GM12873 (cell line): ENCODE measurements at regions not wholly inside any gene's neighbourhood (a gene's known extent, or its start where the extent isn't known, plus 50 kb on each side); places are given as distances from the start of the nearest gene placed in this dataset.

Experiments used
- TF ChIP-seq, protein P1 (sequence below): IDR thresholded peaks from 2 replicates; pipeline ENCODE4 v1.5.1; 2012; ENCODE audit warnings: low read depth, mild to moderate bottlenecking, moderate library complexity, low read length, control low read depth; ENCODE audit not compliant: insufficient read depth; ENCODE audit errors: missing control alignments

DNA sequence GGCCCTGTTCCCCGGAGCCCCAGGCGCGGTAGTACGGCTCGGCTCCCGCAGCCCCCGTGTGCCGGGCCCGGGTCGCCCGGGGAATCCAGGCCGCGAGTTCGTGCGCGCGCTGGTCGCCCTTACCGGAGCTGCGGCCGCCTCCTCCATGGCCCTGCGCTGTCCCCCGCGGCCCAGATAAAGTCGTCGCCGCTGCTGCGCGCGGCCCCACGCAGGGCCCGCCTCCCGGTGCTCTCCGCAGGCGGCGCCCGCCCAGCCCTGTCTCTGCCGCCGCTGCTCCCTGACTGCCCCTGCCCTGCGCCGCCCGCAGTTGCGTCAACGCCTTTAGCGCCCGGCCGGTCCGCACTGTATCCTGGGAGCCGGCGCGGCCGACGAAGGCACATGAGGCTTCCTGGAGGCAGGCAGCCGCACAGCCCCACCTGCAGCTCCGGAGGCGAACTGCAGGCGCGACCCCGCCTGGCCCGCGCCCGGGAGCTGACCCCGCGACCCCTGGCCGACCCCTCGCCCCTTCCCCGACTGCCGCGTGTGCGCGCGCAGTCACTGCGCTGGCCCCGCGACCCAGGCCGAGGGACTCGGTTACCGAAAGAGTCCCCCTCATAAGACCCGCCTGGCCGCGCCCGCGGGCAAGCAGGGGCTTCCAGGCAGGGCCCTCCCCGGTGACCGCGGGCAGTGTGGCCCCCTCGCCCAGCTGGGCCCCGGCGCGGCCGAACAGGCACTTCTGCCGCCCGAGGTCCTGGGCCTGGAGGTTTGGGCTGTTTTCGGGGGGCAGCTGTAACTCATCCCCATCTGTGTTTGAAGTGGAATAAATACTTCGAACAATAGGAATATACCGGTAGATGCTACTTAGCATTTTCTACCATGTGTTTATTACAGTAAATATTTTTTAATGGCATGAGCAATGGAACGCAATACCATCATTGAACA lies 127.1 kb upstream of the ZNF746 start:
- TF ChIP-seq, protein P1, sequence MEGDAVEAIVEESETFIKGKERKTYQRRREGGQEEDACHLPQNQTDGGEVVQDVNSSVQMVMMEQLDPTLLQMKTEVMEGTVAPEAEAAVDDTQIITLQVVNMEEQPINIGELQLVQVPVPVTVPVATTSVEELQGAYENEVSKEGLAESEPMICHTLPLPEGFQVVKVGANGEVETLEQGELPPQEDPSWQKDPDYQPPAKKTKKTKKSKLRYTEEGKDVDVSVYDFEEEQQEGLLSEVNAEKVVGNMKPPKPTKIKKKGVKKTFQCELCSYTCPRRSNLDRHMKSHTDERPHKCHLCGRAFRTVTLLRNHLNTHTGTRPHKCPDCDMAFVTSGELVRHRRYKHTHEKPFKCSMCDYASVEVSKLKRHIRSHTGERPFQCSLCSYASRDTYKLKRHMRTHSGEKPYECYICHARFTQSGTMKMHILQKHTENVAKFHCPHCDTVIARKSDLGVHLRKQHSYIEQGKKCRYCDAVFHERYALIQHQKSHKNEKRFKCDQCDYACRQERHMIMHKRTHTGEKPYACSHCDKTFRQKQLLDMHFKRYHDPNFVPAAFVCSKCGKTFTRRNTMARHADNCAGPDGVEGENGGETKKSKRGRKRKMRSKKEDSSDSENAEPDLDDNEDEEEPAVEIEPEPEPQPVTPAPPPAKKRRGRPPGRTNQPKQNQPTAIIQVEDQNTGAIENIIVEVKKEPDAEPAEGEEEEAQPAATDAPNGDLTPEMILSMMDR: peak; percentile 82

- TF ChIP-seq, protein P1: peak; percentile 10
These were observed 126.4 kb upstream of the ZNF746 start for GRCh38 chr7:149624006-149624405.

DNA sequence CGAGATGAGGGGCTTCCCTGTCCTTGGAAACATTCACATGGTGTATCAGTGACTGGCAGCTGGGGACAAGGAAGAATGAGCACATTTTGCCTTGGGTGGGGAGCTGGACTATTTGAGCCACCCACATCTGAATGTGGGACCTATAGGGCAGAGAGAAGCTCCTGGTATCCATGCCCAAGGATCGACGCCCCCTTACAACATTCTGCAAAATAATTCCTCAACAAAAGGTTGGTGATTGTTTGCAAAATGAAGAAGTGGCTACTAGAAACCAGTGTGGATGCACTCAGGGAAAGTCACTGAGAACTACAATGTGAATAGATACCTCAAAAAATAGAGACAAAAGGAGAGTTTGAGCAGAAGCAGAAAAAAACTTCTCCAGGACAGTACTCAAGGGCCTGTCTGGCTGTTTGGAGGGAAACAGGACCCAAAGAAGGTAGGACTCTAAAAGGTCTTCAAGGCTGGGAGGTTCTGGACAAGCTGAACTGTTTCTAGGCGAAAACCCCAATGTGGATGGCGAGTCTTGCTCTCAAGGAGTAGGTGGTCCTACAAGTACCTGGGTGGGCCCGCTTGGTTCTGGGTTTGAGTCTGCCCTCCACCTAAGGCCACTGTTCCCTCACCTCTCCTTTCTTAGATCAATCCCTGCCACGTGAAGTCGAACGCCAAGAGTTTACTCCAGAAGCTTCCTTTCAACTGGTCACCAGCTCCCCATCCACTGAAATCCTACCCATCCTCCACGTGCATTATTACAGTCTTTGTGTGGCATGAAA lies 125.0 kb upstream of the ZNF746 start:
- TF ChIP-seq, protein P1: no peak

DNA sequence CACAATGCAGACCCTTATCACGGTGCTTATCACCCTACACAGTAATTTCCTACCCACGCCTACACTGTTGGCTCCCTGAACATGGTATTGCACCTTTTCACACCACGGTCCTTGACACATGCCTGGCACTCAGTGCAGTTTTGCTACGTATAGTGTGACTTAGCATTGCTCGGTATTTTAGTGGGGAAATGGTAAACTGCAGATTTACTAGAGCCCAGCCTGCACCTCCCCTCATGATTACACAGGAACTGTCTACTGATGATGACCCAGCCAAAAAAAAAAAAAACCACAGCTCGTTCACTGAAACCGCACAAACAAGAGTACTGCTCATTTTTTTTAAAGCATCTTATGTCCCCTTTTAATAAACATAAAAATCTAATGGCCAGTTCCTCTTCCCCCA lies 124.2 kb upstream of the ZNF746 start:
- TF ChIP-seq, protein P1: no peak

GRCh38 chr7:149620961-149621360 lies 123.4 kb upstream of the ZNF746 start:
- TF ChIP-seq, protein P1: no peak

DNA sequence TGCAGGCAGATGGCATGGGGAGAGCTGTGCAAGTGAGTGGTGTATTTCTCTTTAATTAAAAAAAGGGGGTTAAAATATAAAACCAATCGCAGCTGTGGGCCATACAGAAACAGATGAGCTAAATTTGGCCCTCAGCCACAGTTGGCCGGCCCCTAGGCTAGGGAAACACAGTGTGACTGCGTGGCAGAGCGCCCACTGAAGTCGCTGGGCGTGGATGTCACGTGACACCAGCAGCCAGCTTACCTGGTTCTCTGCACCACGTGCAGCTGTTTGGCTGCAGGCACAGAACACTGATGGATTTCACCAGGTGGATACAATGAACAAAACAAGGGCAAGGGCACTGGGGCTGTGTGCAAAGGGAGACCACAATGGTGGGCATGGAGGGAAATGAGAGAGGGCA lies 119.3 kb upstream of the ZNF746 start:
- TF ChIP-seq, protein P1: no peak

DNA sequence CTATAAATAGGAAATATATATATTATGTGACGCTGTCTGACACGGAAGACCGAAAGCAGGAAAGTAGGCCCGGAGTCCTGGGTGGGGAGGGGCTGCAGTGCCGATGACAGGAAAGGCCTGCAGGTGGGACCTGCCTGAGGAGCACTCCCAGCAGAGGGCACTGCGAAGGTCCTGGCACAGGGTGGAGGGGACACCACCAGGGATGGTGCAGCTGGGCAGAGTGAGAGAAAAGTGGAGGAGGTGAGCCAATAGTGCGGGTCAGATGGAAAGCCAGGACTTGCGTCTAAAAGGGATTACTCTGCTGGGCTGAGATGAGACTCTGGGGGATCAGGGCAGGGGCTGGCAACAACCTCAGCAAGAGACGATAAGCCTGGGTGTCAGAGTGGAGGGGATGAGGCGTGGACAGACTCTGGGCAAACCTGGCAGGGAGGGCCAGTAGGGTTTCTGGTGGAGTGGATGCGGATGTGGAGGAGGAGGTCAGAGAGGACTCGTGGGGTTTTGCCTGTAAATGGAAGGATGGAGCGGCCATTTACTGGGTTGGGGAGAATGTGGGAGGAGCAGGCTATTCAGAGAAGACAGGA lies 118.2 kb upstream of the ZNF746 start:
- TF ChIP-seq, protein P1: no peak
